GM12865 (cell line): ENCODE measurements at regions not wholly inside any gene's neighbourhood (a gene's known extent, or its start where the extent isn't known, plus 50 kb on each side); places are given as distances from the start of the nearest gene placed in this dataset.
A peak's percentile ranks its signal among the peaks of the same experiment; 100 is the strongest.

ENCODE experiments used
- DNase-seq: peaks from one replicate; pipeline ENCODE4 v3.0.0; 2010; ENCODE audit warnings: low read depth
- H3K4me3 ChIP-seq: 2 replicates; pipeline ENCODE4 v1.5.1; 2011; ENCODE audit warnings: mild to moderate bottlenecking, low read depth, low read length, control low read depth
- CTCF ChIP-seq: IDR thresholded peaks from 2 replicates; pipeline ENCODE4 v1.5.1; 2011; ENCODE audit warnings: low read length, control low read depth, low read depth, inconsistent platforms; ENCODE audit not compliant: insufficient read depth; ENCODE audit errors: missing control alignments

- no peak for DNase-seq
- H3K4me3 ChIP-seq = no peak overlapping the region
- TF ChIP-seq CTCF = no peak
Measured at GRCh38 chr6:69593706-69594105, 203.1 kb downstream of the LMBRD1 start.

DNA sequence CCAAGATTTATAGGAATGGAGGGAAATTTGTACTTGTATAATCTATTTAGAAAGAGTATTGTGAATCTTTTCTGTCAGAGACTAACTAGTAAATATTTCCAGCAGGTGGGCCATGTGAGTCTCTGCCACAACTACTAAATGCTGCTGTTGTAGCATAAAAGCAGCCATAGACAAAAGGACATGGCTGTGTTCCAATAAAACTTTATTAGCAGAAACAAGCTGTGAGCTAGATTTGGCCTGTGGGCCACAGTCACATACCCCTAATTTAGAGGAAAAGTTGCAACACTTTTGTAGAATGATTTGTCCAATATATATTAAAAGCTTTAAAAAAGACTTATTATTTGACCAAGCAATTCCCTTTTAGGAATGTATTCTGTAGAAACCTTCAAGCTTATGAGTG is 207.2 kb downstream of the LMBRD1 start:
- no peak for DNase-seq
- no peak for TF ChIP-seq CTCF
- no peak overlapping the region for H3K4me3 ChIP-seq

DNA sequence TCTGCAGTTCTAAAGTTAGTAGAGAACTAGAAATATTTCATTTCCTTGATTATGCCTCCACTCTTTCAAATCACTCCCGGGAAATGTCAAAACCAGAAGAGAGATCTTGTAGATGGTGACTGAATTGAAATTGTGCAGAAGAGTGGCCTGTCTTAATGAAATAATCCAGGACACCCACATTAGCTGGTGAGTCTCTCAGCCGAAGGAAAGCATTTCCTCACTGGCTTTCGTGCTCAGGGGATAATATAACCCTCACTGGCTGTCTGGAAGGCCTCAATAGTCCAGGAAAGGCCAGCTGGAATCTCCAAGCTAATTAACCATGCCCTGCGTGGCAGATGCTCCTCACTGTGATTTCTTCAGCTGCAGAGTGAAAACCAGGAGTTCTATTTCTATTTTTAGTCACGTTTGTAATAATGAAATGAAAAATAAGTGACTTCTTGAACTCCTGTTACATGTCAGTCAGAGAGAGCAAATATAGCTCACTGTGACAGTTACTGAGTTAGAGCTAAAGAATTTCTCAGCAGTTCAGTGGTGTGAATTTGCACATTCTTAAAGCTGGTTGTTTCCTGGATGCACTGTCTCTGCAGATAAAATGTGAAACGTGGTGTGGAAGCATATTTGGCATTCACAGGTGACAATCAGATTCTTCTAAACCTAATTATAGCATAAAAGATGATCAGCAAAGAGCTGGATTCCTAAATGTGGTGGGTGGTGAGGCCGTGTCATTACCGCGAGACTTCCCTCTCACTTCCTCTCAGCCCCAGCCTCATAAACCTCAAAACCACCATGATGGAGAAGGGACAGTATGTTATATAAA is 211.7 kb downstream of the LMBRD1 start:
- H3K4me3 ChIP-seq = no peak overlapping the region
- TF ChIP-seq CTCF = no peak
- peak; percentile 66 for DNase-seq

GRCh38 chr6:69584536-69584912 is 212.3 kb downstream of the LMBRD1 start:
- H3K4me3 ChIP-seq = no peak overlapping the region
- TF ChIP-seq CTCF = no peak
- DNase-seq = no peak

- H3K4me3 ChIP-seq = no peak overlapping the region
- TF ChIP-seq CTCF = no peak
- DNase-seq = no peak
Measured at GRCh38 chr6:69581581-69581980, 215.2 kb downstream of the LMBRD1 start.

- TF ChIP-seq CTCF = no peak
- DNase-seq = no peak
- H3K4me3 ChIP-seq = no peak overlapping the region
Measured at GRCh38 chr6:69580706-69581105, 216.1 kb downstream of the LMBRD1 start.

GRCh38 chr6:69578361-69578890 is 218.4 kb downstream of the LMBRD1 start:
- no peak overlapping the region for H3K4me3 ChIP-seq
- TF ChIP-seq CTCF = no peak
- DNase-seq = no peak
